Stimulated activated CD8-positive, alpha-beta memory T cell treated with anti-CD3 and anti-CD28 coated beads, Interleukin-7, amount 100 ng/mL, for 1 hour (primary cell): ENCODE measurements at regions not wholly inside any gene's neighbourhood (a gene's known extent, or its start where the extent isn't known, plus 50 kb on each side); places are given as distances from the start of the nearest gene placed in this dataset.

Experiments used
- DNase-seq, 2 donors: peaks; one replicate each; pipeline ENCODE4 v3.0.0-alpha.2; 2020; ENCODE audit warnings: low read depth in 2 of 2

DNA sequence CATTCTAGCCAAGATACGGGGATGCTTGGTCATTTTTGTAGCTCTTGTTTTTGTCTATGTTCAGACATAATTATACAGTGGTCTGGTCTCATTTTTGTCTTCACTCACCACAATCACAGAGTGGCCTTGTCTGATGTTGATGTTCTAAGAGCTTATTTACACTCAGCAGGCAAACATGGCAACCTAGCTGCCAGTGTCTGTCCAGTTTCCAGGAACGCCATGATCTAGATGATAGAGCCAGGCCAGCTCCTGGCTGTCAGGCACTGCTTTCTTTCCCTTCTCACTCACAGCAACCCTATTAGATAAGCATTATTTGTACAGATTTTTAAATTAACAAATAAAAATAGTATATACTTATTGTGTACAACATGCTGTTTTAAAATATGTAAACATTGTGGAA lies 98.6 kb upstream of the PHF14 start:
- DNase-seq: no peak

DNA sequence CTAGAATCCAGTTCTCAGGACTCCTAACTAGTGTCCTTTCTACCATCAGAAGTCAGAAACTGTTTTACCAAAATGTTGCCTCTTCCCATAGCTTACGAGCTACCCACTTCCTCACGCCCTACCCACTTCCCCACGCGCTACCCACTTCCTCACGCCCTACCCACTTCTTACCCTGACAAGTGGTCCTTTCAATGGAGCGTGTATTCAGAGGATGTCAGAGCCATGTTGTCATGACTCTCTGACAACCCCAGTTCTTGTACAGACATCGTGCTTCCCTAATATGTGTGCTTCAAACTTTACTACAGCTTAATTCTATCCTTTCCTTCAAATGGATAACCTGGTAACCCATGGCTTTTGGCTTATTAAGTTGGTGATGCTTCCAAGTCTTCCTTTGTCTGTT lies 84.8 kb upstream of the PHF14 start:
- DNase-seq: no peak

DNA sequence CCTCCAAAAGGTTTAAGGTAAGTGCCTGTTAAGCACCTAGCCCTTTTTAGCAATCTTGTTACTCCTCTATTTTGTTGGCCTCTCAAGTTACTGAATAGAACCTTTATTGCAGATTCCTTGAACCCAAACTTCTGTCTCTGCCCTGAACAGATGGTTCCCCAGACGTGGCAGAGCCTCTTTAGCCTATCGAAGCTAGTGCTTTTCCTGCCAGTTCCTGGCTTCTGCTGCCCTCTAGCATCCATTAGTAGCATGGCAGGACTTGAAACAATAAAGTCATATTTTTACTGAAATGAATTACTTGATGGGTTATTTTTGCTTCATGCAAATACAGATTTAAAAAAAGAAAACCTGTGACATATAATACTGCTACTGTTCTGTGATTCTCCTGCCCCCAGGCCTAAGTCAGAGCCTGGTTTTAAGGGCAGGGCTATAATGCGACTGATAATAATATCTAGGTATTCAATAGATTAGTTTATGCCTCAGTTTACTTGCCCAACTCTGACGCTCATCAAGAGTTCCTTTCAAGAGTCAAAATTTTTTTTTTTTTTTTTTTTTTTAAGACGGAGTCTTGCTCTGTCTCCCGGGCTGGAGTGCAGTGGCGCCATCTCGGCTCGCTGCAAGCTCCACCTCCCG lies 84.3 kb upstream of the PHF14 start:
- peak in 1 of 2 donors; percentile 3 for DNase-seq

DNA sequence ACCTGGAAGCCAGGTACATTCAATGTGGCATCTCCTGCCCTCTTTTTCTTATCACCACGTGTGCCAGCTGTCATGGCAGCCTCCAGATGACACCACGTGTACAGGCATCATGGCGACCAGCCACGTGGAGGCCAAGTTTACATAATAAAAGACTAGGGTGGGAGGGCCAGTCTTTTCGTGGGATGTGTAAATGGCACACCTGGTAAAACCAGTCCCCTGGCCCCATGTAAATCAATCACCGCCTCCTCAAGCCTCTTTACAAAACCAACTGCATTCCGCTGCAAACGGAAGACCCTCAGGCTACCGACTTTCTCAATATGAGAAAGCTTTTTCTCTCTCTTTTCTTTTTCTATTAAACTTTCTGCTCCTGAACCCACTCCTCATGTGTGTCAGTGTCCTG lies 65.1 kb upstream of the PHF14 start:
- no peak for DNase-seq

DNA sequence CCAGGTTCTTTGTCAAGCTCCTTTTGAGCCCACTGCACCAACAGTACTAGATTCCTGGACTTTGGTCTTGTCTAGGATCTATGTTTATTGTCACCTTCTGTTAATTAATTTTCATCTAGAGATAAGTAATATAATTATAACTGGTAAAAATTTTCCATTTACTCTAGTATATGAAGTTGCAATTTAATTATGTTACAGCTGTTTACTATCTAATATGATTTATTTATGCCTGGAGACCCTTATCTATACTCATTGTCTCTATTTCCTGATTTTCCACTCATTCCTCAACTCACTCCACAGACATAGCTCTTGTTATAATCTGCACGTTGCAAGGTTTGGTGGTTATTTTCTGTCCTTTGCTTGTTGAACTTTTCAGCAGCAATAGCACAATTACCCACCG lies 63.2 kb upstream of the PHF14 start:
- no peak for DNase-seq

DNA sequence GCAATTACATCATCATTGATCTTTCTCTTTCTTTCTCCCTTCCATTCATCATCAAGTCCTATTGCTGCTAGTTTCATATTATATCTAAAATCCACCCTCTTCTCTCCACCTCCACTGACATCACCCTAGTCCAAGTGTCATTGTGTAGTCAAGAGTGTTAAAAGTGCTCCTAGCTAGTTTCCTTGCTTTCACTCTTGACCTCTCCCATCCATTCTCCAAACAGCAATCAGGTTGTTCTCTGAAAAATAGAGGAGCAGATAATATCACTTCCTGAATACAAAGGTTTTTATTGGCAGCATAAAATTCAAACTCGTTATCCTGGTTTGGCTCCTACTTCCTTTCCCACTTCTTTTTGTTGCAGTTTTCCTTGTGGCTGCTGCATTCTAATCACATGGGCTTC lies 61.6 kb upstream of the PHF14 start:
- no peak for DNase-seq

DNA sequence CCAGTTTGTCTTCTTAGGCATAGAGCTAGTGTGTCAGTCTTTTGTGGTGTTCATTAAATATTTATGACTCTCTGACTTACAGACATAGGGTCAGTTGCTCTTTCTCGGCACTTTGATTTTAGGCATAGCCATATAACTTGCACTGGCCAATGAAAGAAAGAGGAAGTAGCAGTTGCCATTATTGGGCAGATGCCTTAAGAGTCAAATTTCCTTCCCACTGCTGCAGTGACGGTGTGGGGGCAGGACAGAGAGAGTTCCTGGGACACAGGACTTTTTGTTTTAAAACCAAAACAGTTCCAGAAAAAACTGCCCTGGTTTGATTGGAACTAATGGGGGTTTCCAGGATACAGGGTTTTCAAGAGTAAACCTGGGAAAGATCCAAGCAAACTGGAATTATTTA lies 60.2 kb upstream of the PHF14 start:
- DNase-seq: no peak

DNA sequence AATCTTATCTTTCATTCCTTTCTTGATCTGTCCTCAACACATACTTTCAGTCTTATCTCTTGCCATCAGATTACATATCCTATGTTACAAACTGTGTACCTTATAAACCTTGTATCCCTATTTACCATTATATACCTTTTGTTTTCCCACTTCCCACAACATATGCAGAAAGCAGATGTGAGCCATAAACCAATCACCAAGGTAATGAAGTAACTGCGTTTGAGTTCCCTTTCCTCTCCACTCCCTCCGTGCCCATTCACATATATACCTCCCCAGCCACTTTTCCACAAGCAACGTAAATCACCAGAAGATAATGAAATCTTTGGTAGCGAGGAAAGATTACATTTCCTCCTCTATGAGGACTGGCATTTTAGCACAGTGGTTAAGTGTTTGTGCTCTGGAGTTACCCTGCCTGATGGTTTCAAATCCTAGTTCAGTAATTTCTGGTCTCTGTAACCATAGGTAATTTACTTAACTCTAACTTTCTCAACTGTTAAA lies 55.5 kb upstream of the PHF14 start:
- no peak for DNase-seq

DNA sequence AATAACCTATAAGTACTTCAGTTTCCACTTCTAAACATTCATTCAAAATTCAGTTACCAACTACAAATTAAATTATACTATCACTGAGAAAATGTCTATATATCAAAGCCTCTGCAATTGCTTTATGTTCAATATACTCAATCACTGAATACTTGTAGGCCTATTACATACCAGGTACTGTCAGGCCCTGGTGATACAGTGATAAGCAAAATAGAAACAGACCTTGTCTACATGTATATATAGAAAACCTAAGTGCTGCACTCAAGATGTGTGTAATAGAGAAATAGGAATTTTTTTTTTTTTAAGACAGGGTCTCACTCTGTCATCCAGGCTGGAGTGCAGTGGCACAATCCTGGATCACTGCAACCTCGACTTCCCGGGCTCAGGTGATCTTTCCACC lies 53.7 kb upstream of the PHF14 start:
- no peak for DNase-seq
